ENCODE measurements at regions not wholly inside any gene's neighbourhood (a gene's known extent, or its start where the extent isn't known, plus 50 kb on each side); places are given as distances from the start of the nearest gene placed in this dataset.
"Not testable (repeated sequence)": the region's sequence is repeated elsewhere in the genome, so short reads cannot be mapped to it uniquely, and the experiment has no call there.

- Histone ChIP-seq H3F3A (ENCODE audit: low read length, unreplicated experiment) (no peaks in the 10 kb centered on the region), H4K20me1 (ENCODE audit: low read length) (no peaks in the 10 kb centered on the region), H3K9ac (ENCODE audit: low read length) (no peak overlapping the region), H3K9me2 (replicated peaks; ENCODE audit: low read length) (no peaks in the 10 kb centered on the region), H3K9me3 (ENCODE audit: low read length) (no peaks in the 10 kb centered on the region), H3K4me3 (ENCODE audit: low read length) (no peak overlapping the region), H2AFZ (ENCODE audit: low read length) (no peak overlapping the region), H3K27ac (ENCODE audit: low read length) (no peak overlapping the region), H3K27me3 (ENCODE audit: low read length) (peaks cover 23% of the 10 kb centered on the region), H3K36me3 (ENCODE audit: low read depth, low read length) (no peaks in the 10 kb centered on the region), H3K4me2 (ENCODE audit: low read length) (no peak overlapping the region), H3K4me1 (ENCODE audit: insufficient read depth, low read length) (no peaks in the 10 kb centered on the region), H3K79me2 (ENCODE audit: low read length) (no peaks in the 10 kb centered on the region)
- no TSS peak for BruUV-seq (replicated peaks)
- ATAC-seq (no peak), DNase-seq (no peak)
- no peak for TF ChIP-seq CTCF (conservative IDR thresholded peaks at IDR 0.05; ENCODE audit: low read depth, low read length)
- TF ChIP-seq EZH2 (IDR thresholded peaks at IDR 0.05; ENCODE audit: low read length, unreplicated experiment) = no peak
- no peak for TF ChIP-seq EZH2phosphoT487 (IDR thresholded peaks at IDR 0.05; ENCODE audit: borderline replicate concordance, low read length)
- ChIA-PET POLR2A (ENCODE audit: unreplicated experiment) (no interaction called here), CTCF (no interaction called here)
- intact Hi-C loops (cut with micrococcal nuclease) = no loop called here
These were observed 93.9 kb upstream of the FRMPD3 start for GRCh38 chrX:107355533-107355932.

- BruUV-seq (replicated peaks) = no TSS peak
- peak; percentile 92 for ATAC-seq
- peaks cover 18% of the 10 kb centered on the region; the same call in 1 of the 2 replicates for H3K27me3 ChIP-seq (ENCODE audit: low read length)
- no peaks in the 10 kb centered on the region for H3K79me2 ChIP-seq (ENCODE audit: low read length)
- H3K9me2 ChIP-seq (replicated peaks; ENCODE audit: low read length) = no peaks in the 10 kb centered on the region
- H3K9ac ChIP-seq (ENCODE audit: low read length) = no peak overlapping the region
- no peaks in the 10 kb centered on the region for H4K20me1 ChIP-seq (ENCODE audit: low read length)
- POLR2A ChIA-PET (ENCODE audit: unreplicated experiment) = no interaction called here
- no peak overlapping the region for H3K27ac ChIP-seq (ENCODE audit: low read length)
- CTCF ChIA-PET = no interaction called here
- H2AFZ ChIP-seq (ENCODE audit: low read length) = no peak overlapping the region
- no peak overlapping the region for H3K4me2 ChIP-seq (ENCODE audit: low read length)
- no peaks in the 10 kb centered on the region for H3F3A ChIP-seq (ENCODE audit: low read length, unreplicated experiment)
- H3K4me3 ChIP-seq (ENCODE audit: low read length) = no peak overlapping the region
- DNase-seq = peak; percentile 61
- peaks cover 5% of the 10 kb centered on the region; the same call in 1 of the 2 replicates for H3K4me1 ChIP-seq (ENCODE audit: insufficient read depth, low read length)
- intact Hi-C loops (cut with micrococcal nuclease) = no loop called here
- TF ChIP-seq CTCF (conservative IDR thresholded peaks at IDR 0.05; ENCODE audit: low read depth, low read length) (no peak), EZH2 (IDR thresholded peaks at IDR 0.05; ENCODE audit: low read length, unreplicated experiment) (no peak), EZH2phosphoT487 (IDR thresholded peaks at IDR 0.05; ENCODE audit: borderline replicate concordance, low read length) (no peak)
- H3K36me3 ChIP-seq (ENCODE audit: low read depth, low read length) = no peaks in the 10 kb centered on the region
- no peaks in the 10 kb centered on the region for H3K9me3 ChIP-seq (ENCODE audit: low read length)
These were observed 88.6 kb upstream of the FRMPD3 start for GRCh38 chrX:107360788-107361360.

- H3K9me2 ChIP-seq (replicated peaks; ENCODE audit: low read length); H3K79me2 ChIP-seq (ENCODE audit: low read length); ATAC-seq; H2AFZ ChIP-seq (ENCODE audit: low read length); H3F3A ChIP-seq (ENCODE audit: low read length, unreplicated experiment); H3K4me1 ChIP-seq (ENCODE audit: insufficient read depth, low read length); H3K9ac ChIP-seq (ENCODE audit: low read length); H3K4me2 ChIP-seq (ENCODE audit: low read length); H4K20me1 ChIP-seq (ENCODE audit: low read length); intact Hi-C loops (cut with micrococcal nuclease); POLR2A ChIA-PET (ENCODE audit: unreplicated experiment); H3K27ac ChIP-seq (ENCODE audit: low read length); H3K27me3 ChIP-seq (ENCODE audit: low read length); H3K36me3 ChIP-seq (ENCODE audit: low read depth, low read length); DNase-seq; H3K9me3 ChIP-seq (ENCODE audit: low read length); CTCF ChIA-PET; BruUV-seq (replicated peaks); H3K4me3 ChIP-seq (ENCODE audit: low read length): not testable (repeated sequence)
These were observed 79.3 kb upstream of the FRMPD3 start for GRCh38 chrX:107370185-107370584.
